ENCODE measurements at regions not wholly inside any gene's neighbourhood (a gene's known extent, or its start where the extent isn't known, plus 50 kb on each side); places are given as distances from the start of the nearest gene placed in this dataset.

GRCh38 chr4:124104628-124105027 lies 607.9 kb downstream of the ANKRD50 start:
- Histone ChIP-seq H3K79me2 (ENCODE audit: insufficient read depth, low read depth) (no peaks in the 10 kb centered on the region), H3K27ac (no peak overlapping the region), H3K4me2 (no peak overlapping the region), H4K20me1 (ENCODE audit: insufficient read depth) (no peaks in the 10 kb centered on the region; the same call in 1 of the 2 replicates), H3K4me1 (ENCODE audit: low read depth, poor library complexity, severe bottlenecking) (peaks cover 15% of the 10 kb centered on the region), H3K9ac (no peak overlapping the region), H3K36me3 (ENCODE audit: insufficient read depth) (no peaks in the 10 kb centered on the region), H3K4me3 (IDR thresholded peaks at IDR 0.05; ENCODE audit: insufficient read depth, low read depth, low read length) (no peak overlapping the region), H3K27me3 (ENCODE audit: insufficient read depth, low read depth) (no peaks in the 10 kb centered on the region), H2AFZ (ENCODE audit: low read depth) (no peak overlapping the region)
- TF ChIP-seq CTCF (conservative IDR thresholded peaks at IDR 0.05; ENCODE audit: low read depth, low read length), result no peak

GRCh38 chr4:124105212-124105611 lies 607.3 kb downstream of the ANKRD50 start:
- H3K79me2 ChIP-seq (ENCODE audit: insufficient read depth, low read depth), result no peaks in the 10 kb centered on the region

GRCh38 chr4:124111411-124111810 lies 601.1 kb downstream of the ANKRD50 start:
- Histone ChIP-seq H3K9ac (no peak overlapping the region), H4K20me1 (ENCODE audit: insufficient read depth) (no peaks in the 10 kb centered on the region), H3K79me2 (ENCODE audit: insufficient read depth, low read depth) (no peaks in the 10 kb centered on the region), H3K4me2 (no peak overlapping the region), H3K4me1 (ENCODE audit: low read depth, poor library complexity, severe bottlenecking) (peaks cover 15% of the 10 kb centered on the region), H3K27ac (no peak overlapping the region), H3K36me3 (ENCODE audit: insufficient read depth) (no peaks in the 10 kb centered on the region), H3K4me3 (IDR thresholded peaks at IDR 0.05; ENCODE audit: insufficient read depth, low read depth, low read length) (no peak overlapping the region), H3K27me3 (ENCODE audit: insufficient read depth, low read depth) (no peaks in the 10 kb centered on the region), H2AFZ (ENCODE audit: low read depth) (no peak overlapping the region)
- TF ChIP-seq CTCF (conservative IDR thresholded peaks at IDR 0.05; ENCODE audit: low read depth, low read length), result no peak

More at GRCh38 chr4:124105212-124105611, 607.3 kb downstream of the ANKRD50 start:
- Histone ChIP-seq H3K9ac (no peak overlapping the region), H3K36me3 (ENCODE audit: insufficient read depth) (no peaks in the 10 kb centered on the region), H2AFZ (ENCODE audit: low read depth) (no peak overlapping the region), H3K4me3 (IDR thresholded peaks at IDR 0.05; ENCODE audit: insufficient read depth, low read depth, low read length) (no peak overlapping the region), H3K4me1 (ENCODE audit: low read depth, poor library complexity, severe bottlenecking) (peaks cover 15% of the 10 kb centered on the region), H3K27ac (no peak overlapping the region), H4K20me1 (ENCODE audit: insufficient read depth) (no peaks in the 10 kb centered on the region; the same call in 1 of the 2 replicates), H3K4me2 (no peak overlapping the region), H3K27me3 (ENCODE audit: insufficient read depth, low read depth) (no peaks in the 10 kb centered on the region)
- TF ChIP-seq CTCF (conservative IDR thresholded peaks at IDR 0.05; ENCODE audit: low read depth, low read length), result no peak

- peak; percentile 71 for TF ChIP-seq CTCF (conservative IDR thresholded peaks at IDR 0.05; ENCODE audit: low read depth, low read length)
- Histone ChIP-seq H3K4me2 (no peak overlapping the region), H3K27me3 (ENCODE audit: insufficient read depth, low read depth) (no peaks in the 10 kb centered on the region), H3K79me2 (ENCODE audit: insufficient read depth, low read depth) (no peaks in the 10 kb centered on the region), H3K36me3 (ENCODE audit: insufficient read depth) (no peaks in the 10 kb centered on the region), H3K4me1 (ENCODE audit: low read depth, poor library complexity, severe bottlenecking) (peaks cover 15% of the 10 kb centered on the region), H3K9ac (no peak overlapping the region), H4K20me1 (ENCODE audit: insufficient read depth) (no peaks in the 10 kb centered on the region), H2AFZ (ENCODE audit: low read depth) (no peak overlapping the region), H3K4me3 (IDR thresholded peaks at IDR 0.05; ENCODE audit: insufficient read depth, low read depth, low read length) (no peak overlapping the region), H3K27ac (no peak overlapping the region)
These were observed 600.6 kb downstream of the ANKRD50 start for GRCh38 chr4:124111922-124112321.

Data from KMS-11 (cell line).